ENCODE measurements at regions not wholly inside any gene's neighbourhood (a gene's known extent, or its start where the extent isn't known, plus 50 kb on each side); places are given as distances from the start of the nearest gene placed in this dataset.

DNA sequence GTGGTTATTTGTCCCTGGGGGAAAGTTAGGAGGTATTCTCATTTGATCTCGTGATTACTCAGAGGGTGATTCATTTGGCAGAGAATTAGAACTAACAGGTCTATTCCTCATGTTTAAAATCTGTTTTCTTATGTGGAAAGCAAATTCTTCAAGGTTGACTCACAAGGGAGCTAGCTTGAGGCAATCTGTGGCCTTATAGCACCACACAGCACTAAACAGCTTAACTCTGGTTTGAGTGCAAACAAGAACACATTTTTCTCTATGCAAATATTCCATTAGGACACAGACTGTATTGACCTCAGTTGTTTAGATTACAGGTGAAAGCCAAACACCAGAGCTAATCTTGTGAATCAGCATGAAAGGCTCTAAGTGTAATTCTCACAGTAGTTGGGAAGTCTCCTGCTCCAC lies 694.4 kb upstream of the POU3F4 start:
- CTCF ChIA-PET: no interaction called here
- DNase-seq (ENCODE audit: extremely low spot score): no peak
- TF ChIP-seq FOXA1 (IDR thresholded peaks at IDR 0.05) (no peak), CTBP1 (IDR thresholded peaks at IDR 0.05; ENCODE audit: borderline replicate concordance) (no peak), TARDBP (IDR thresholded peaks at IDR 0.05) (no peak), LEF1 (IDR thresholded peaks at IDR 0.05; ENCODE audit: borderline replicate concordance) (no peak), ELF4 (IDR thresholded peaks at IDR 0.05) (no peak), SP1 (IDR thresholded peaks at IDR 0.05) (no peak), ZNF384 (IDR thresholded peaks at IDR 0.05) (no peak), FOXK2 (IDR thresholded peaks at IDR 0.05) (no peak), FOXM1 (IDR thresholded peaks at IDR 0.05; ENCODE audit: borderline replicate concordance) (no peak), SUZ12 (IDR thresholded peaks at IDR 0.05) (no peak), ARNT (IDR thresholded peaks at IDR 0.05) (no peak), HDGF (IDR thresholded peaks at IDR 0.05; ENCODE audit: borderline replicate concordance) (no peak), BHLHE40 (IDR thresholded peaks at IDR 0.05; ENCODE audit: borderline replicate concordance) (no peak)
- TF ChIP-seq, protein P1, sequence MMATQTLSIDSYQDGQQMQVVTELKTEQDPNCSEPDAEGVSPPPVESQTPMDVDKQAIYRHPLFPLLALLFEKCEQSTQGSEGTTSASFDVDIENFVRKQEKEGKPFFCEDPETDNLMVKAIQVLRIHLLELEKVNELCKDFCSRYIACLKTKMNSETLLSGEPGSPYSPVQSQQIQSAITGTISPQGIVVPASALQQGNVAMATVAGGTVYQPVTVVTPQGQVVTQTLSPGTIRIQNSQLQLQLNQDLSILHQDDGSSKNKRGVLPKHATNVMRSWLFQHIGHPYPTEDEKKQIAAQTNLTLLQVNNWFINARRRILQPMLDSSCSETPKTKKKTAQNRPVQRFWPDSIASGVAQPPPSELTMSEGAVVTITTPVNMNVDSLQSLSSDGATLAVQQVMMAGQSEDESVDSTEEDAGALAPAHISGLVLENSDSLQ (IDR thresholded peaks at IDR 0.05): no peak
- POLR2A ChIA-PET: no interaction called here

GRCh38 chrX:82816001-82816400 lies 692.1 kb upstream of the POU3F4 start:
- DNase-seq (ENCODE audit: extremely low spot score): no peak
- CTCF ChIA-PET: no interaction called here
- POLR2A ChIA-PET: no interaction called here
- TF ChIP-seq CTBP1 (IDR thresholded peaks at IDR 0.05; ENCODE audit: borderline replicate concordance) (no peak), FOXM1 (IDR thresholded peaks at IDR 0.05; ENCODE audit: borderline replicate concordance) (no peak), LEF1 (IDR thresholded peaks at IDR 0.05; ENCODE audit: borderline replicate concordance) (no peak), ARNT (IDR thresholded peaks at IDR 0.05) (no peak), ELF4 (IDR thresholded peaks at IDR 0.05) (no peak), HDGF (IDR thresholded peaks at IDR 0.05; ENCODE audit: borderline replicate concordance) (no peak), FOXA1 (IDR thresholded peaks at IDR 0.05) (no peak), SP1 (IDR thresholded peaks at IDR 0.05) (no peak), NFRKB (IDR thresholded peaks at IDR 0.05) (no peak), TARDBP (IDR thresholded peaks at IDR 0.05) (no peak), FOXK2 (IDR thresholded peaks at IDR 0.05) (no peak), SUZ12 (IDR thresholded peaks at IDR 0.05) (no peak), BHLHE40 (IDR thresholded peaks at IDR 0.05; ENCODE audit: borderline replicate concordance) (no peak), ZNF384 (IDR thresholded peaks at IDR 0.05) (no peak), L3MBTL2 (conservative IDR thresholded peaks at IDR 0.05) (no peak)
- TF ChIP-seq, protein P1 (IDR thresholded peaks at IDR 0.05): no peak

DNA sequence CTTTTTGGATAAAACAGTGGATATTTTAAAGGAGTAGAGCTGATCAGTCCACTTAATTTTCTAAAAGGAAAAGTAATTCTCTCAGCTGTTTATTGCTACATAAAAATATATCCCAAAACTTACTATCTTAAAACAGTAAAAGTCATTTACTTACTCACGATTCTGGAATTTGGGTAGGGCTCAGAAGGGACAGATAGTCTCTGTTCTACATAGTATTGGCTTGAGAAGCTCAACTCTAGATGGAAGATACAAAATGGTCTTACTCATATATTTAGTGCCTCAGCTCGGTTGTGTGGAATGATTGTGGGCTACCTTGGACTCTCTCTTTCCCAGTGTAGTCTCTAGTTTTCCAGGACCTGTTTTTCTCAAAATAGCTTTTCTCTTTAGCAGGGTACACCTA lies 691.5 kb upstream of the POU3F4 start:
- no peak for TF ChIP-seq ARNT (IDR thresholded peaks at IDR 0.05)
- no peak for TF ChIP-seq CTBP1 (IDR thresholded peaks at IDR 0.05; ENCODE audit: borderline replicate concordance)
- ChIA-PET POLR2A (no interaction called here), CTCF (no interaction called here)
- no peak for DNase-seq (ENCODE audit: extremely low spot score)

DNA sequence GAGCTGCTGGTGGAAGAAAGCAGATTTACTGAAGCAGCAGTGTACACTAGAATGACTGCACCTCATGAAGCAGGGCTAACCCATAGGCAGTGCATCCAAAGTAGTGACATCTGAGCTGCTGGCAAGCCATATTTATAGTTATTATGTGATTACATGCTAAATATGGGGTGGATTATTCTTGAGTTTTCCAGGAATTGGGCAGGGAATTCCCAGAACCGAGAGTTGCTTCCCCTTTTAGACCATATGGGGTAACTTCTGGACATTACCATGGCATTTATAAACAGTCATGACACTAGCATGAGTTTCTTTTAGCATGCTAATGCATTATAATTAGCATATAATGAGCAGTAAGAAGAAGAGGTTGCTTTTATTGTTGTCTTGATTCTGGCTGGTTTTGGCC lies 665.8 kb upstream of the POU3F4 start:
- DNase-seq (ENCODE audit: extremely low spot score): no peak
- ChIA-PET CTCF (no interaction called here), POLR2A (no interaction called here)
- no peak for TF ChIP-seq LEF1 (IDR thresholded peaks at IDR 0.05; ENCODE audit: borderline replicate concordance)

DNA sequence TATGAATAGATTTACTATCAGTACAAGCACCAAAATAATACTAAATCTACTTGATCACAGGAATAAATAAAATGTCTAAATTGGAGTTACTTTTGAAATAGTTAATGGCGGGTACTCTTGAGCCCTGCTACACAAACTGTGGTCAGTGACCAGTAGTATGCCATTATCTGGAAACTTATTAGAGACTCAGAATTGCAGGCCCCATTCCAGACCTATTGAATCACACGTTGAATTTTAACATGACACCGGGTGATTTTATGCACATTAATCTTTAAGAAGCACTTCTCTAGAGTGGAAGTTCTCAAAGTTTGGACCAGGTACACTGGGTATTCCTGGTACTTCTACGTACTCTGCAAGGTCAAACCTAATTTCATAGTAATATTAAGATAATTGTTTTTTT lies 660.0 kb upstream of the POU3F4 start:
- POLR2A ChIA-PET: no interaction called here
- no peak for TF ChIP-seq CTBP1 (IDR thresholded peaks at IDR 0.05; ENCODE audit: borderline replicate concordance)
- DNase-seq (ENCODE audit: extremely low spot score): no peak
- CTCF ChIA-PET: no interaction called here
